Neural cell (in vitro differentiated cells): ENCODE measurements at regions not wholly inside any gene's neighbourhood (a gene's known extent, or its start where the extent isn't known, plus 50 kb on each side); places are given as distances from the start of the nearest gene placed in this dataset.

ENCODE experiments used
- H2AFZ ChIP-seq: fragments of 200-600, 300-800 bp; sonication (generic), shearing (Covaris generic); 2 replicates; pipeline ENCODE4 v1.6.0; 2014; ENCODE audit warnings: low read depth, mild to moderate bottlenecking, antibody characterized with exemption, low read length, moderate library complexity
- H3F3A ChIP-seq: fragments of 200-600 bp; shearing (Covaris generic); 2 replicates; pipeline ENCODE4 v1.6.1; 2016; ENCODE audit warnings: mild to moderate bottlenecking, moderate library complexity, mixed read lengths, antibody characterized with exemption, low read length; ENCODE audit not compliant: insufficient read depth, poor library complexity, severe bottlenecking
- H3K27ac ChIP-seq: fragments of 200-600, 300-800 bp; sonication (generic), shearing (Covaris generic); 2 replicates; pipeline ENCODE4 v1.5.1; 2014; ENCODE audit warnings: mild to moderate bottlenecking, low read length, moderate library complexity
- H3K27me3 ChIP-seq: fragments of 300-800, 200-600 bp; sonication (generic), shearing (Covaris generic); 2 replicates; pipeline ENCODE4 v1.6.0; 2014; ENCODE audit warnings: mild to moderate bottlenecking, low read depth, low read length, moderate library complexity; ENCODE audit not compliant: insufficient read depth
- H3K36me3 ChIP-seq: fragments of 300-800, 200-600 bp; sonication (generic), shearing (Covaris generic); 2 replicates; pipeline ENCODE4 v1.5.1; 2014; ENCODE audit warnings: mild to moderate bottlenecking, antibody characterized with exemption, low read length, moderate library complexity; ENCODE audit not compliant: insufficient read depth
- H3K4me2 ChIP-seq: fragments of 300-800, 200-600 bp; sonication (generic), shearing (Covaris generic); 2 replicates; pipeline ENCODE4 v1.6.0; 2014; ENCODE audit warnings: mild to moderate bottlenecking, low read length
- H3K4me3 ChIP-seq: fragments of 300-800, 200-600 bp; sonication (generic), shearing (Covaris generic); 2 replicates; pipeline ENCODE4 v1.5.1; 2014; ENCODE audit warnings: mild to moderate bottlenecking, low read length, moderate library complexity
- H3K79me2 ChIP-seq: fragments of 200-600 bp; shearing (Covaris generic); replicated peaks from 2 replicates; pipeline ENCODE4 v1.6.0; 2014; ENCODE audit warnings: mild to moderate bottlenecking, low read length, moderate library complexity; ENCODE audit not compliant: insufficient read depth
- H3K9ac ChIP-seq: fragments of 300-800, 200-600 bp; sonication (generic), shearing (Covaris generic); 2 replicates; pipeline ENCODE4 v1.6.1; 2016; ENCODE audit warnings: mild to moderate bottlenecking, low read length, mixed read lengths
- H3K9me2 ChIP-seq: fragments of 200-600 bp; shearing (Covaris generic); 2 replicates; pipeline ENCODE4 v1.6.1; 2016; ENCODE audit warnings: mild to moderate bottlenecking, low read length, mixed read lengths; ENCODE audit not compliant: insufficient read depth
- H3K9me3 ChIP-seq: fragments of 200-600, 300-800 bp; sonication (generic), shearing (Covaris generic); 2 replicates; pipeline ENCODE4 v1.6.1; 2016; ENCODE audit warnings: mild to moderate bottlenecking, mixed run types, low read length, moderate library complexity, mixed read lengths
- H4K20me1 ChIP-seq: fragments of 200-600 bp; shearing (Covaris generic); 2 replicates; pipeline ENCODE4 v1.6.1; 2016; ENCODE audit warnings: mild to moderate bottlenecking, mixed run types; ENCODE audit not compliant: insufficient read depth
- CTCF ChIP-seq: fragments of 450-650 bp; IDR thresholded peaks from 2 replicates; pipeline ENCODE4 v1.5.1; 2014; ENCODE audit warnings: antibody characterized with exemption, mild to moderate bottlenecking, moderate library complexity; ENCODE audit not compliant: poor library complexity, severe bottlenecking
- EP300 ChIP-seq: fragments of 450-650 bp; conservative IDR thresholded peaks from 2 replicates; pipeline ENCODE4 v1.6.1; 2014; ENCODE audit warnings: antibody characterized with exemption, mild to moderate bottlenecking, moderate library complexity; ENCODE audit not compliant: poor library complexity, severe bottlenecking
- EZH2 ChIP-seq: fragments of 200-600, 300-800 bp; shearing (Covaris generic), sonication (generic); IDR thresholded peaks from 2 replicates; pipeline ENCODE4 v1.6.1; 2014; ENCODE audit warnings: antibody characterized with exemption, low read length, borderline replicate concordance, mild to moderate bottlenecking; ENCODE audit not compliant: insufficient read depth, poor library complexity, severe bottlenecking
- MXI1 ChIP-seq: fragments of 450-650 bp; conservative IDR thresholded peaks from 2 replicates; pipeline ENCODE4 v1.6.1; 2014; ENCODE audit warnings: antibody characterized with exemption, mild to moderate bottlenecking; ENCODE audit not compliant: poor library complexity, severe bottlenecking
- POLR2AphosphoS5 ChIP-seq: IDR thresholded peaks from 2 replicates; pipeline ENCODE4 v1.6.1; 2012
- RAD21 ChIP-seq: fragments of 450-650 bp; conservative IDR thresholded peaks from 2 replicates; pipeline ENCODE4 v1.6.1; 2014; ENCODE audit warnings: antibody characterized with exemption, mild to moderate bottlenecking, moderate library complexity
- REST ChIP-seq: IDR thresholded peaks from 2 replicates; pipeline ENCODE4 v1.6.1; 2012; ENCODE audit warnings: borderline replicate concordance
- SMC3 ChIP-seq: fragments of 450-650 bp; conservative IDR thresholded peaks from 2 replicates; pipeline ENCODE4 v1.6.1; 2014; ENCODE audit warnings: antibody characterized with exemption, mild to moderate bottlenecking, moderate library complexity; ENCODE audit not compliant: poor library complexity
- TAF1 ChIP-seq: IDR thresholded peaks from 2 replicates; pipeline ENCODE4 v1.6.1; 2012; ENCODE audit warnings: low read depth

GRCh38 chr4:180491210-180491609 is 1752.0 kb upstream of the TENM3 start:
- H3K9me3 ChIP-seq: no peaks in the 10 kb centered on the region
- no peak overlapping the region for H3K4me2 ChIP-seq
- no peak overlapping the region for H3K9ac ChIP-seq
- H4K20me1 ChIP-seq: no peaks in the 10 kb centered on the region
- H2AFZ ChIP-seq: no peak overlapping the region
- no peak overlapping the region for H3K4me3 ChIP-seq
- H3K27me3 ChIP-seq: no peaks in the 10 kb centered on the region
- TF ChIP-seq EZH2 (no peak), TAF1 (no peak), MXI1 (no peak), CTCF (no peak), POLR2AphosphoS5 (no peak), EP300 (no peak), SMC3 (no peak), REST (no peak), RAD21 (no peak)
- no peaks in the 10 kb centered on the region for H3K79me2 ChIP-seq
- no peak overlapping the region for H3K27ac ChIP-seq
- H3K36me3 ChIP-seq: no peaks in the 10 kb centered on the region
- H3K9me2 ChIP-seq: no peaks in the 10 kb centered on the region
- H3F3A ChIP-seq: no peaks in the 10 kb centered on the region

GRCh38 chr4:180493299-180493698 is 1749.9 kb upstream of the TENM3 start:
- Histone ChIP-seq H3K9ac (no peak overlapping the region), H3K36me3 (no peaks in the 10 kb centered on the region), H3K9me3 (no peaks in the 10 kb centered on the region), H3K4me3 (no peak overlapping the region), H3F3A (no peaks in the 10 kb centered on the region), H3K79me2 (no peaks in the 10 kb centered on the region), H3K9me2 (no peaks in the 10 kb centered on the region), H4K20me1 (no peaks in the 10 kb centered on the region), H2AFZ (no peak overlapping the region), H3K4me2 (no peak overlapping the region), H3K27ac (no peak overlapping the region), H3K27me3 (no peaks in the 10 kb centered on the region)
- TF ChIP-seq RAD21 (no peak), POLR2AphosphoS5 (no peak)

- H3K9me2 ChIP-seq: no peaks in the 10 kb centered on the region
- no peak overlapping the region for H3K4me2 ChIP-seq
- H3K79me2 ChIP-seq: no peaks in the 10 kb centered on the region
- no peaks in the 10 kb centered on the region for H3K36me3 ChIP-seq
- no peaks in the 10 kb centered on the region for H3F3A ChIP-seq
- TF ChIP-seq TAF1 (no peak), EZH2 (no peak), POLR2AphosphoS5 (no peak), MXI1 (no peak), EP300 (no peak)
- no peaks in the 10 kb centered on the region for H3K9me3 ChIP-seq
- H3K27me3 ChIP-seq: no peaks in the 10 kb centered on the region
- no peak overlapping the region for H3K9ac ChIP-seq
- no peak overlapping the region for H2AFZ ChIP-seq
- no peak overlapping the region for H3K27ac ChIP-seq
- no peaks in the 10 kb centered on the region for H4K20me1 ChIP-seq
- H3K4me3 ChIP-seq: no peak overlapping the region
Observed at GRCh38 chr4:180500154-180500553, 1743.0 kb upstream of the TENM3 start.
